Smooth muscle cell (in vitro differentiated cells): ENCODE measurements at regions not wholly inside any gene's neighbourhood (a gene's known extent, or its start where the extent isn't known, plus 50 kb on each side); places are given as distances from the start of the nearest gene placed in this dataset.

Experiments
- DNase-seq: peaks from one replicate; lab custom pipeline; 2025; ENCODE audit not compliant: unreplicated experiment; lab: John Stamatoyannopoulos, UW
- H2AFZ ChIP-seq: fragments of 200-600 bp; sonication (generic); 2 replicates; pipeline ENCODE4 v1.6.0; 2016; ENCODE audit warnings: antibody characterized with exemption, low read depth, mild to moderate bottlenecking
- H3F3A ChIP-seq: fragments of 200-600 bp; sonication (generic); 2 replicates; pipeline ENCODE4 v1.6.0; 2017; ENCODE audit warnings: antibody characterized with exemption, low read depth
- H3K27ac ChIP-seq: fragments of 200-600 bp; sonication (generic); 2 replicates; pipeline ENCODE4 v1.5.1; 2016; ENCODE audit warnings: low read depth, mild to moderate bottlenecking
- H3K27me3 ChIP-seq: fragments of 200-600 bp; sonication (generic); 2 replicates; pipeline ENCODE4 v1.6.1; 2016; ENCODE audit warnings: low read depth, mild to moderate bottlenecking
- H3K36me3 ChIP-seq: fragments of 200-600 bp; sonication (generic); 2 replicates; pipeline ENCODE4 v1.5.1; 2016; ENCODE audit warnings: low read depth
- H3K4me1 ChIP-seq: fragments of 200-600 bp; sonication (generic); 2 replicates; pipeline ENCODE4 v1.5.1; 2016; ENCODE audit warnings: low read depth
- H3K4me2 ChIP-seq: fragments of 200-600 bp; sonication (generic); 2 replicates; pipeline ENCODE4 v1.6.0; 2016; ENCODE audit warnings: mild to moderate bottlenecking
- H3K4me3 ChIP-seq: fragments of 200-600 bp; sonication (generic); 2 replicates; pipeline ENCODE4 v1.5.1; 2016; ENCODE audit warnings: mild to moderate bottlenecking
- H3K79me2 ChIP-seq: fragments of 200-600 bp; sonication (generic); 2 replicates; pipeline ENCODE4 v1.6.0; 2016; ENCODE audit warnings: low read depth, mild to moderate bottlenecking
- H3K9ac ChIP-seq: fragments of 200-600 bp; sonication (generic); 2 replicates; pipeline ENCODE4 v1.6.0; 2016; ENCODE audit warnings: low read depth
- H3K9me3 ChIP-seq: fragments of 200-600 bp; sonication (generic); replicated peaks from 2 replicates; pipeline ENCODE4 v1.5.1; 2016; ENCODE audit warnings: low read depth
- H4K20me1 ChIP-seq: fragments of 200-600 bp; sonication (generic); 2 replicates; pipeline ENCODE4 v1.6.0; 2016; ENCODE audit warnings: low read depth
- WGBS: methylation state at CpG from one replicate; pipeline ENCODE4 v1.1.7; 2016; ENCODE audit warnings: low lambda C conversion rate; 5-methylcytosine and 5-hydroxymethylcytosine counted together
- TF ChIP-seq, protein P1 (sequence below): fragments of 200-600 bp; sonication (generic); IDR thresholded peaks from 2 replicates; pipeline ENCODE4 v1.5.1; 2017; ENCODE audit warnings: borderline replicate concordance, mild to moderate bottlenecking, antibody characterized with exemption; ENCODE audit not compliant: insufficient read depth, poor library complexity, severe bottlenecking

DNA sequence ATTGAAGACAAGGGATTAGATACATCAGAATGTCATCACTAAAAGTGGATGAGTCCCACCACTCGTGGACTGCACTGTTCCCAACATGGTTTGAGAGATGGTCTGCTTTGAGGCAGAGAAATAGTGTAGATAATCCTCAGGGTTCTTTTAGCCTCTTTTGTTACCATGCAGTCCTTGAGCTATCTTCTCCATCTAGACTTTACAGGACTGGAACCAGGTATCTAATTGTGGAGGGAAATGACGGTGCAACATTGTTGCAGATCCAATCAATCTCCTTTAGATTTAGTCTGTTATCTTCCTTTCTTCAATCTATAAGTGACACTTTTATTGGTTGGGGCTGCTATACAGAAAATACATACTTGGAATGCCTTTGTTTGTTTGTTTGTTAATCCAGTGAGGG lies 183.8 kb upstream of the CWC22 start:
- no peak for DNase-seq
- H3K4me2 ChIP-seq = peak overlapping the region; percentile 7
- WGBS = 45% methylated on average over 2 of the region's 2 CpGs

DNA sequence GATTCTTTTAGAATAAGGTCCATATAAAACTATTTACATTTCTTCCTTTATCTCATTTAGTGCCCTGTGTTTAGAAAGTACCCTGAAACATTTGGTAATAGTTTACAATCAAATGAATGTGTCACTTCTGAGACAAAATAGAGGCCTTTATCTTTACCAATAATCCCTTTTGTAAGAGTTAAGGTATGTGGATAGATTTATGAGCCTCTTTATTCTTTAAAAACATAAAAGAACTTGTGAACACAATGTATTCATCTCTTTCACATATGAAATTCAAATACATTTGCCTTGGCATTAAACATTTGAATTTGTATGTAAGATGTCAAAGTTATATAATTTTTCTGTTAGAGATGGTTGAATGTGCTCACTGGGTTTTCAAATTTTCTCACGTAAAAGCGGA lies 180.5 kb upstream of the CWC22 start:
- H2AFZ ChIP-seq = no peak overlapping the region
- no peak overlapping the region for H3K4me2 ChIP-seq
- H3F3A ChIP-seq = no peaks in the 10 kb centered on the region
- no peak overlapping the region for H3K27ac ChIP-seq
- peaks cover 3% of the 10 kb centered on the region for H3K4me1 ChIP-seq
- WGBS = 60% methylated on average over 2 of the region's 2 CpGs
- H3K4me3 ChIP-seq = no peak overlapping the region
- no peak for DNase-seq
- TF ChIP-seq, protein P1, sequence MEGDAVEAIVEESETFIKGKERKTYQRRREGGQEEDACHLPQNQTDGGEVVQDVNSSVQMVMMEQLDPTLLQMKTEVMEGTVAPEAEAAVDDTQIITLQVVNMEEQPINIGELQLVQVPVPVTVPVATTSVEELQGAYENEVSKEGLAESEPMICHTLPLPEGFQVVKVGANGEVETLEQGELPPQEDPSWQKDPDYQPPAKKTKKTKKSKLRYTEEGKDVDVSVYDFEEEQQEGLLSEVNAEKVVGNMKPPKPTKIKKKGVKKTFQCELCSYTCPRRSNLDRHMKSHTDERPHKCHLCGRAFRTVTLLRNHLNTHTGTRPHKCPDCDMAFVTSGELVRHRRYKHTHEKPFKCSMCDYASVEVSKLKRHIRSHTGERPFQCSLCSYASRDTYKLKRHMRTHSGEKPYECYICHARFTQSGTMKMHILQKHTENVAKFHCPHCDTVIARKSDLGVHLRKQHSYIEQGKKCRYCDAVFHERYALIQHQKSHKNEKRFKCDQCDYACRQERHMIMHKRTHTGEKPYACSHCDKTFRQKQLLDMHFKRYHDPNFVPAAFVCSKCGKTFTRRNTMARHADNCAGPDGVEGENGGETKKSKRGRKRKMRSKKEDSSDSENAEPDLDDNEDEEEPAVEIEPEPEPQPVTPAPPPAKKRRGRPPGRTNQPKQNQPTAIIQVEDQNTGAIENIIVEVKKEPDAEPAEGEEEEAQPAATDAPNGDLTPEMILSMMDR = no peak
- no peaks in the 10 kb centered on the region for H4K20me1 ChIP-seq
- H3K27me3 ChIP-seq = no peaks in the 10 kb centered on the region
- H3K9ac ChIP-seq = no peak overlapping the region
- H3K79me2 ChIP-seq = no peaks in the 10 kb centered on the region
- H3K9me3 ChIP-seq = no peaks in the 10 kb centered on the region
- H3K36me3 ChIP-seq = no peaks in the 10 kb centered on the region

More for the DNA sequence above, 183.8 kb upstream of the CWC22 start:
- H2AFZ ChIP-seq = peak overlapping the region; percentile 38
- no peaks in the 10 kb centered on the region for H4K20me1 ChIP-seq
- peaks cover 3% of the 10 kb centered on the region for H3K4me1 ChIP-seq
- no peaks in the 10 kb centered on the region for H3K36me3 ChIP-seq
- H3K4me3 ChIP-seq = no peak overlapping the region
- H3K9me3 ChIP-seq = no peaks in the 10 kb centered on the region
- no peaks in the 10 kb centered on the region for H3K27me3 ChIP-seq
- no peak overlapping the region for H3K9ac ChIP-seq
- no peaks in the 10 kb centered on the region for H3K79me2 ChIP-seq
- H3F3A ChIP-seq = no peaks in the 10 kb centered on the region
- TF ChIP-seq, protein P1 = no peak
- no peak overlapping the region for H3K27ac ChIP-seq

DNA sequence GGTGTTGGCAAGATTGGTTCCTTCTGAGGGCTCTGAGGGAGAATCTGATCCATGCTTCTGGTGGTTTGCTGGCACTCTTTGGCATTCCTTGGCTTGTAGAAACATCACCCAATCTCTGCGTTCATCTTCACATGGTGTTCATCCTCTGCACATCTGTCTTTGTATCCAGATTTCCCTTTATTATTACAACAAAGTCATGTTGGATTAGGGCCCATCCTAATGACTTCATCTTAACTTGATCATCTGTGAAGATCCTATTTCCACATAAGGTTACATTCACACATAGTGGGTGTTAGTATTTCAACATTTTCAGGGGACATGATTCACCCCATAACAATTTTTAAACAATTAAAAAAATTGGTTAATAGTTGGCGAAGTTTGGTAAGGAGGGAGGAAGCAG lies 177.4 kb upstream of the CWC22 start:
- Histone ChIP-seq H3K9me3 (no peaks in the 10 kb centered on the region), H3K4me1 (no peaks in the 10 kb centered on the region), H4K20me1 (no peaks in the 10 kb centered on the region), H3K27me3 (no peaks in the 10 kb centered on the region), H3K9ac (no peak overlapping the region), H3K27ac (no peak overlapping the region), H3K4me2 (no peak overlapping the region), H3K4me3 (no peak overlapping the region), H3K79me2 (no peaks in the 10 kb centered on the region), H2AFZ (no peak overlapping the region), H3F3A (no peaks in the 10 kb centered on the region), H3K36me3 (no peaks in the 10 kb centered on the region)
- 95% methylated on average over 2 of the region's 2 CpGs for WGBS
- TF ChIP-seq, protein P1 = no peak
- DNase-seq = no peak

DNA sequence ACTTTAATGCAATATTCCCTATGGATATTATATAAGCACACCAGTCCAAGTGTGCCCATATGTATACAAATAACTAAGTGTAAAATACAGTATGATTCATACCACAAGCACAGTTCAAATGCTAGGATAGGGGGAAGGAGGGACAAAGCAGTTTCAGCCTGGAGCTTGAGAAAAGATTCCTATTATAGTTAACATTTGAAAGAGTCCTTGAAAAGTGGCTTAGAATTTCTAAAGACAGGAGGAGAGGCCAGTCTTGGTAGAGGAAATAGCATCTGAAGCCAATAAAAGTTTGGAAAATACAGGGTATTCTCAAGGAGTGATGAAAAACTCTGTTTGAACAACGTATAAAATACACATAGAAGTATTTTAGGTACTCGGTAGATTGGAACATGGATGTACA lies 173.4 kb upstream of the CWC22 start:
- Histone ChIP-seq H3K27ac (no peak overlapping the region), H3K79me2 (no peaks in the 10 kb centered on the region), H2AFZ (no peak overlapping the region), H3K27me3 (no peaks in the 10 kb centered on the region), H3F3A (no peaks in the 10 kb centered on the region), H4K20me1 (no peaks in the 10 kb centered on the region), H3K36me3 (no peaks in the 10 kb centered on the region), H3K9me3 (no peaks in the 10 kb centered on the region), H3K9ac (no peak overlapping the region), H3K4me1 (no peaks in the 10 kb centered on the region), H3K4me3 (no peak overlapping the region), H3K4me2 (no peak overlapping the region)
- TF ChIP-seq, protein P1 = no peak
- WGBS = 69% methylated on average over 2 of the region's 2 CpGs
- no peak for DNase-seq
